ENCODE measurements at regions not wholly inside any gene's neighbourhood (a gene's known extent, or its start where the extent isn't known, plus 50 kb on each side); places are given as distances from the start of the nearest gene placed in this dataset.
"Not testable (repeated sequence)": the region's sequence is repeated elsewhere in the genome, so short reads cannot be mapped to it uniquely, and the experiment has no call there.

- Histone ChIP-seq H3K4me3 (no peak overlapping the region), H3K27ac (peak overlapping the region in 1 of 8 donors; percentile 11), H3K36me3 (no peaks in the 10 kb centered on the region), H3K4me1 (peaks cover 0 to 15% (median 0%) of the 10 kb centered on the region in 6 donors), H3K27me3 (replicated peaks in 1 of 7) (no peaks in the 10 kb centered on the region), H3K9me3 (peaks cover 0 to 1% (median 0%) of the 10 kb centered on the region in 8 donors)
- TF ChIP-seq POLR2AphosphoS5 (IDR thresholded peaks at IDR 0.05) (no peak), POLR2A (IDR thresholded peaks at IDR 0.05) (no peak), CTCF (IDR thresholded peaks at IDR 0.05 in 8 of 11, conservative IDR thresholded peaks at IDR 0.05 in 3 of 11) (no peak)
- DNase-seq = no peak
- intact Hi-C loops (cut with DNase I; ENCODE audit: low total_unique reads) = no loop called here
- WGBS, 5 donors = 25 to 38% (median 33%) methylated on average over 2 of the region's 2 CpGs
Measured at GRCh38 chr1:56249234-56249633, 330.1 kb downstream of the PLPP3 start.

- peaks cover 0 to 4% (median 0%) of the 10 kb centered on the region in 8 donors for H3K9me3 ChIP-seq
- H3K27ac ChIP-seq = no peak overlapping the region
- DNase-seq = no peak
- WGBS, 5 donors = 81 to 98% (median 95%) methylated on average over 1 of the region's 1 CpG
- intact Hi-C loops (cut with DNase I; ENCODE audit: low total_unique reads) = no loop called here
- no peak overlapping the region for H3K4me3 ChIP-seq
- TF ChIP-seq POLR2A (IDR thresholded peaks at IDR 0.05) = no peak
- TF ChIP-seq CTCF (IDR thresholded peaks at IDR 0.05 in 8 of 11, conservative IDR thresholded peaks at IDR 0.05 in 3 of 11) = no peak
- no peak for TF ChIP-seq POLR2AphosphoS5 (IDR thresholded peaks at IDR 0.05)
- H3K36me3 ChIP-seq = no peaks in the 10 kb centered on the region
- H3K4me1 ChIP-seq = peaks cover 0 to 15% (median 0%) of the 10 kb centered on the region in 6 donors
- H3K27me3 ChIP-seq (replicated peaks in 1 of 7) = no peaks in the 10 kb centered on the region
Measured at GRCh38 chr1:56248138-56248537, 331.2 kb downstream of the PLPP3 start.

GRCh38 chr1:56246726-56247125 is 332.6 kb downstream of the PLPP3 start:
- intact Hi-C loops (cut with DNase I; ENCODE audit: low total_unique reads); H3K27me3 ChIP-seq (replicated peaks in 1 of 7); H3K27ac ChIP-seq; DNase-seq; H3K4me3 ChIP-seq; H3K36me3 ChIP-seq: not testable (repeated sequence)
- 87 to 97% (median 93%) methylated on average over 2 of the region's 2 CpGs for WGBS, 5 donors
- H3K4me1 ChIP-seq = peaks cover 0 to 15% (median 0%) of the 10 kb centered on the region in 6 donors
- H3K9me3 ChIP-seq = peaks cover 0 to 16% (median 5%) of the 10 kb centered on the region in 8 donors

- WGBS, 5 donors = 0 to 90% (median 45%) methylated on average over 1 of the region's 1 CpG
- peaks cover 0 to 26% (median 13%) of the 10 kb centered on the region in 8 donors for H3K9me3 ChIP-seq
- TF ChIP-seq POLR2A (IDR thresholded peaks at IDR 0.05) = no peak
- no peak for TF ChIP-seq POLR2AphosphoS5 (IDR thresholded peaks at IDR 0.05)
- TF ChIP-seq CTCF (IDR thresholded peaks at IDR 0.05 in 8 of 11, conservative IDR thresholded peaks at IDR 0.05 in 3 of 11) = no peak
- intact Hi-C loops (cut with DNase I; ENCODE audit: low total_unique reads) = no loop called here
- H3K4me3 ChIP-seq = no peak overlapping the region
- no peaks in the 10 kb centered on the region for H3K36me3 ChIP-seq
- no peaks in the 10 kb centered on the region for H3K4me1 ChIP-seq
- no peak overlapping the region for H3K27ac ChIP-seq
- no peak for DNase-seq
- no peaks in the 10 kb centered on the region for H3K27me3 ChIP-seq (replicated peaks in 1 of 7)
Measured at GRCh38 chr1:56240400-56240799, 339.0 kb downstream of the PLPP3 start.
